GM18507 (cell line): ENCODE measurements at regions not wholly inside any gene's neighbourhood (a gene's known extent, or its start where the extent isn't known, plus 50 kb on each side); places are given as distances from the start of the nearest gene placed in this dataset.

Experiments
- DNase-seq: peaks from one replicate; pipeline ENCODE4 v3.0.0; 2011; ENCODE audit warnings: low read depth; ENCODE audit not compliant: insufficient read length; ENCODE audit errors: extremely low spot score
- FAIRE-seq: peaks from 2 replicates; lab custom pipeline; 2011; peaks lifted over from hg19 to GRCh38; lab: Jason Lieb, UNC

GRCh38 chr9:108684288-108685025 lies 171.3 kb downstream of the ACTL7B start:
- FAIRE-seq, result no peak

GRCh38 chr9:108683245-108683644 lies 172.5 kb downstream of the ACTL7B start:
- FAIRE-seq (no peak), DNase-seq (no peak)

More at GRCh38 chr9:108684288-108685025, 171.3 kb downstream of the ACTL7B start:
- no peak for DNase-seq

- DNase-seq, result no peak
- no peak for FAIRE-seq
Observed at GRCh38 chr9:108681851-108682590, 173.8 kb downstream of the ACTL7B start.

- DNase-seq (no peak), FAIRE-seq (no peak)
Observed at GRCh38 chr9:108680946-108681345, 174.8 kb downstream of the ACTL7B start.

- DNase-seq, result no peak
- no peak for FAIRE-seq
Observed at GRCh38 chr9:108677776-108678175, 178.0 kb downstream of the ACTL7B start.

GRCh38 chr9:108676355-108676754 lies 179.4 kb downstream of the ACTL7B start:
- no peak for DNase-seq
- FAIRE-seq, result no peak

GRCh38 chr9:108675708-108676107 lies 180.1 kb downstream of the ACTL7B start:
- FAIRE-seq, result no peak
- DNase-seq, result no peak

GRCh38 chr9:108674766-108675530 lies 180.8 kb downstream of the ACTL7B start:
- no peak for FAIRE-seq
- no peak for DNase-seq

- DNase-seq (no peak), FAIRE-seq (no peak)
Observed at GRCh38 chr9:108673386-108673785, 182.4 kb downstream of the ACTL7B start.

GRCh38 chr9:108672475-108673190 lies 183.2 kb downstream of the ACTL7B start:
- FAIRE-seq (no peak), DNase-seq (no peak)

- DNase-seq (no peak), FAIRE-seq (no peak)
Observed at GRCh38 chr9:108671794-108672193, 184.0 kb downstream of the ACTL7B start.

GRCh38 chr9:108671176-108671575 lies 184.6 kb downstream of the ACTL7B start:
- FAIRE-seq (no peak), DNase-seq (no peak)

- DNase-seq (no peak), FAIRE-seq (no peak)
Observed at GRCh38 chr9:108668938-108669335, 186.8 kb downstream of the ACTL7B start.

GRCh38 chr9:108668191-108668937 lies 187.4 kb downstream of the ACTL7B start:
- no peak for DNase-seq
- no peak for FAIRE-seq

GRCh38 chr9:108666240-108666784 lies 189.5 kb downstream of the ACTL7B start:
- DNase-seq (no peak), FAIRE-seq (no peak)

- FAIRE-seq (no peak), DNase-seq (no peak)
Observed at GRCh38 chr9:108665521-108666239, 190.1 kb downstream of the ACTL7B start.

- DNase-seq (no peak), FAIRE-seq (no peak)
Observed at GRCh38 chr9:108664309-108665255, 191.2 kb downstream of the ACTL7B start.
